Bronchial epithelial cell (primary cell): ENCODE measurements at regions not wholly inside any gene's neighbourhood (a gene's known extent, or its start where the extent isn't known, plus 50 kb on each side); places are given as distances from the start of the nearest gene placed in this dataset.

Experiments used
- DNase-seq: peaks from one replicate; pipeline ENCODE4 v3.0.0-alpha.2; 2010; ENCODE audit warnings: low read depth
- FAIRE-seq: peaks from 2 replicates; lab custom pipeline; 2011; peaks lifted over from hg19 to GRCh38; lab: Jason Lieb, UNC
- H3K27me3 ChIP-seq: 2 replicates; pipeline ENCODE4 v1.5.1; 2011; ENCODE audit warnings: low read length; ENCODE audit not compliant: control insufficient read depth, insufficient read depth
- H3K36me3 ChIP-seq: 2 replicates; pipeline ENCODE4 v1.5.1; 2011; ENCODE audit warnings: low read length; ENCODE audit not compliant: control insufficient read depth, insufficient read depth
- H3K4me3 ChIP-seq: 2 replicates; pipeline ENCODE4 v1.5.1; 2011; ENCODE audit warnings: mild to moderate bottlenecking, low read depth, low read length, control low read depth
- CTCF ChIP-seq: IDR thresholded peaks from 2 replicates; pipeline ENCODE4 v1.5.1; 2011; ENCODE audit warnings: mild to moderate bottlenecking, moderate library complexity, low read length, control low read depth, inconsistent platforms; ENCODE audit not compliant: insufficient read depth, severe bottlenecking

GRCh38 chr3:88712552-88712951 is 394.9 kb upstream of the EPHA3 start:
- no peaks in the 10 kb centered on the region for H3K36me3 ChIP-seq
- H3K27me3 ChIP-seq: no peaks in the 10 kb centered on the region
- no peak for TF ChIP-seq CTCF
- FAIRE-seq (no peak), DNase-seq (peak; percentile 4)
- H3K4me3 ChIP-seq: no peak overlapping the region

- DNase-seq (peak; percentile 51), FAIRE-seq (no peak)
- H3K4me3 ChIP-seq: no peak overlapping the region
Observed at GRCh38 chr3:88713233-88713691, 394.2 kb upstream of the EPHA3 start.

GRCh38 chr3:88725440-88726165 is 381.8 kb upstream of the EPHA3 start:
- Histone ChIP-seq H3K27me3 (no peaks in the 10 kb centered on the region), H3K36me3 (no peaks in the 10 kb centered on the region), H3K4me3 (no peak overlapping the region)
- DNase-seq (no peak), FAIRE-seq (no peak)
- no peak for TF ChIP-seq CTCF

More at GRCh38 chr3:88713233-88713691, 394.2 kb upstream of the EPHA3 start:
- no peak for TF ChIP-seq CTCF
- no peaks in the 10 kb centered on the region for H3K36me3 ChIP-seq
- no peaks in the 10 kb centered on the region for H3K27me3 ChIP-seq

GRCh38 chr3:88732186-88732585 is 375.2 kb upstream of the EPHA3 start:
- Histone ChIP-seq H3K4me3 (no peak overlapping the region), H3K36me3 (no peaks in the 10 kb centered on the region), H3K27me3 (no peaks in the 10 kb centered on the region)
- FAIRE-seq (no peak), DNase-seq (no peak)
- no peak for TF ChIP-seq CTCF

GRCh38 chr3:88742106-88742505 is 365.3 kb upstream of the EPHA3 start:
- Histone ChIP-seq H3K27me3 (no peaks in the 10 kb centered on the region), H3K36me3 (no peaks in the 10 kb centered on the region), H3K4me3 (no peak overlapping the region)
- FAIRE-seq: no peak
- DNase-seq: no peak
- no peak for TF ChIP-seq CTCF
